GM23248 (cell line): ENCODE measurements at regions not wholly inside any gene's neighbourhood (a gene's known extent, or its start where the extent isn't known, plus 50 kb on each side); places are given as distances from the start of the nearest gene placed in this dataset.

ENCODE experiments used
- DNase-seq: peaks from one replicate; pipeline ENCODE4 v3.0.0-alpha.2; 2015
- H2AFZ ChIP-seq: fragments of 200-600 bp; sonication (generic); 2 replicates; pipeline ENCODE4 v1.6.1; 2016; ENCODE audit warnings: antibody characterized with exemption
- H3F3A ChIP-seq: fragments of 200-600 bp; sonication (generic); 2 replicates; pipeline ENCODE4 v1.6.1; 2016; ENCODE audit warnings: mild to moderate bottlenecking, antibody characterized with exemption, mixed run types; ENCODE audit not compliant: insufficient read depth
- H3K27ac ChIP-seq: fragments of 200-600 bp; sonication (generic); 2 replicates; pipeline ENCODE4 v1.5.1; 2016; ENCODE audit warnings: mild to moderate bottlenecking
- H3K27me3 ChIP-seq: fragments of 200-600 bp; sonication (generic); replicated peaks from 2 replicates; pipeline ENCODE4 v1.6.1; 2016; ENCODE audit warnings: mild to moderate bottlenecking; ENCODE audit not compliant: insufficient read depth
- H3K36me3 ChIP-seq: fragments of 200-600 bp; sonication (generic); 2 replicates; pipeline ENCODE4 v1.6.1; 2016; ENCODE audit warnings: low read depth, mild to moderate bottlenecking
- H3K4me1 ChIP-seq: fragments of 200-600 bp; sonication (generic); 2 replicates; pipeline ENCODE4 v1.6.1; 2016; ENCODE audit warnings: mild to moderate bottlenecking; ENCODE audit not compliant: insufficient read depth
- H3K4me2 ChIP-seq: fragments of 200-600 bp; sonication (generic); one replicate; pipeline ENCODE4 v1.6.1; 2016; ENCODE audit warnings: mild to moderate bottlenecking; ENCODE audit not compliant: unreplicated experiment
- H3K4me3 ChIP-seq: fragments of 200-600 bp; sonication (generic); 2 replicates; pipeline ENCODE4 v1.5.1; 2016; ENCODE audit warnings: mild to moderate bottlenecking
- H3K79me2 ChIP-seq: fragments of 200-600 bp; sonication (generic); 2 replicates; pipeline ENCODE4 v1.6.1; 2016; ENCODE audit warnings: mild to moderate bottlenecking; ENCODE audit not compliant: insufficient read depth
- H3K9ac ChIP-seq: fragments of 200-600 bp; sonication (generic); 2 replicates; pipeline ENCODE4 v1.6.1; 2016; ENCODE audit warnings: mild to moderate bottlenecking
- H3K9me2 ChIP-seq: fragments of 200-600 bp; sonication (generic); 2 replicates; pipeline ENCODE4 v1.6.1; 2016; ENCODE audit warnings: mixed run types, mild to moderate bottlenecking, moderate library complexity; ENCODE audit not compliant: insufficient read depth
- H3K9me3 ChIP-seq: fragments of 200-600 bp; sonication (generic); one replicate; pipeline ENCODE4 v1.6.1; 2017; ENCODE audit warnings: low read depth
- H4K20me1 ChIP-seq: fragments of 200-600 bp; sonication (generic); 2 replicates; pipeline ENCODE4 v1.6.0; 2016; ENCODE audit not compliant: insufficient read depth
- EZH2 ChIP-seq: fragments of 200-600 bp; sonication (generic); IDR thresholded peaks from 2 replicates; pipeline ENCODE4 v1.6.1; 2018; ENCODE audit warnings: antibody characterized with exemption, mild to moderate bottlenecking; ENCODE audit not compliant: insufficient read depth, poor library complexity, severe bottlenecking
- EZH2phosphoT487 ChIP-seq: fragments of 200-600 bp; sonication (generic); IDR thresholded peaks from 2 replicates; pipeline ENCODE4 v1.6.1; 2018; ENCODE audit warnings: antibody characterized with exemption, moderate library complexity, mild to moderate bottlenecking, low read depth; ENCODE audit not compliant: insufficient read depth
- WGBS, 2 experiments: methylation state at CpG; one replicate each; pipeline ENCODE4 v1.1.6; 2015 to 2017; ENCODE audit warnings: low lambda C conversion rate in 2 of 2, low coverage in 1 of 2; ENCODE audit errors: missing lambda C conversion rate in 2 of 2; 5-methylcytosine and 5-hydroxymethylcytosine counted together
- in situ Hi-C: fragments of 300-500 bp; cut with MboI; formaldehyde crosslinking; loops from 2 replicates; pipeline ENCODE4 v1.15.0; 2020

DNA sequence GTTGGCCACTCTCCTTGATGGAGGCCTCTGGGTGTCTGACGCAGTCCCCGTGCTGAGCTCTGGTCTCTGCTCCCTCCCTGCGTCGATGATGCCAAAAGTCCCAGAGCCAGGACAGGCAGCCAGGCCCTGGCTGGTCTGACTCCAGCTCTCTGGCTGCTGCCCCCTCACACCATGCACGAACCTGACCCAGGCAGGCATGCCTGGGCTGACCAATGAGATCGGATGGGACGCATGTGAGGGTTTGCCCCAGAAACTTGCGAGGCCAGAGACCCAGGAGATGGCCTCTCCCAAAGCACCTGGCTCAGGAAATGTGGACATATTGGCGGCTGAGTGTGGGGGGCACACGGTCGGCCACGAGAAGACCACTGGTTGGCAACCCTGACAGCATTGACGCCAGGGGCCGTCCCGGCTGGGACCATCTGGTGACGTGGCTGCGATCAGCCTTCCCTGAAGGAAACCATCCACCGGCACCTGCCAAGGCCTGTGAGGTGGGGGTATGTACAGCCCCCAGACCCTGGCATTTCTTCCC lies 51.2 kb upstream of the FRMD1 start:
- Histone ChIP-seq H3K36me3 (no peaks in the 10 kb centered on the region), H3K9ac (no peak overlapping the region), H3F3A (no peaks in the 10 kb centered on the region), H4K20me1 (no peaks in the 10 kb centered on the region), H3K79me2 (no peaks in the 10 kb centered on the region), H3K4me3 (no peak overlapping the region), H2AFZ (no peak overlapping the region), H3K27me3 (no peaks in the 10 kb centered on the region), H3K9me2 (no peaks in the 10 kb centered on the region), H3K4me2 (no peak overlapping the region), H3K4me1 (peaks cover 3% of the 10 kb centered on the region; the same call in 1 of the 2 replicates), H3K9me3 (no peaks in the 10 kb centered on the region), H3K27ac (no peak overlapping the region)
- no peak for TF ChIP-seq EZH2
- TF ChIP-seq EZH2phosphoT487, result no peak
- no peak for DNase-seq
- in situ Hi-C loops, result no loop called here
- WGBS, 2 experiments, result 62 to 65% methylated on average over 13 to 18 of the region's 18 CpGs

DNA sequence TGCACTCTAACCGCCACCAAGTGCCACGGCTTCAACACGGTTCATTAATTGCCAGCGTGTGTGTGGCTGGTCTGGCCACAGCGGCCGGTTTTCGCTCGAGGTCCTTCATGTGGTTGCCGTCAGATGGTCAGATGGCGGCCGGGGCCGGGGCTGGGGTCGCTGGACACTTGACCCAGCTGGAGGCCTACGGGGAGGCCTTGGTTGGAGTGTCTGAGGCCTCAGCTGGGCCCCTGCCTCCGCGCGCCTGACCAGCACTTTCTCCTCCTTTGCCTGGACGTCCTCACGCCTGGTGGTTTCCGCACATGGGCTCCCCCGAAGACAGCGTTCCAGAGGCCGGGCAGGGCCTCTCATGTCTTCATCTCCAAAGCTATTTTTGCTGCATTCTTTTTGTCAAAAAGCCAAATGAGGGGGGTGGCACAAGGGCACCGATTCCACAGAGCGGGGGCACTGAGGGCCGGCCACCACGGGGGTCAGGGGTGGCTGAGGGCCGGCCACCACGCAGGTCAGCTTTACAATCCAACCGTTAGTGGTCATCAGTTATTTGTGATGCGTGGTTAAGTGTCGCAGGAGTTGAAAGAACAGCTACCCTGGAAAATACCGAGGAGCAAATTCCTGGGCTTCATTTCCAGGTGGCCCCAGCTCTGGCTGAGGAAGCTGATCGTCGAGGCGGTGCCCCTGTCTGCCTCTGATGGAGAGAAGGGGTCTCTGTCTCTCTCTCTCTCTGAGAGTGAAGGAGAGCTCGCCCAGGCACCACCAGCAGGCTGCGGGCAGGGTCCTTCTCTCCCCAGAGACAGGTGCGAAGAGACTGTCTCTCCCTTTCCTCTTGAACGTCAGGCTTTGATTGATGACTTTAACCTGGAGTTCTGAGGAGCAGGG lies 50.5 kb upstream of the FRMD1 start:
- H3K27ac ChIP-seq, result no peak overlapping the region
- no peaks in the 10 kb centered on the region for H3K9me3 ChIP-seq
- no peak overlapping the region for H2AFZ ChIP-seq
- in situ Hi-C loops, result loop anchor here (10.0 kb wide), 1 partner anchor 215 kb away; no protein-coding TSS in a partner anchor
- H3K9ac ChIP-seq, result no peak overlapping the region
- H3K36me3 ChIP-seq, result no peaks in the 10 kb centered on the region
- TF ChIP-seq EZH2, result no peak
- TF ChIP-seq EZH2phosphoT487, result no peak
- H3K79me2 ChIP-seq, result no peaks in the 10 kb centered on the region
- no peak overlapping the region for H3K4me3 ChIP-seq
- H3F3A ChIP-seq, result no peaks in the 10 kb centered on the region
- H4K20me1 ChIP-seq, result no peaks in the 10 kb centered on the region
- no peak overlapping the region for H3K4me2 ChIP-seq
- peaks cover 3% of the 10 kb centered on the region; the same call in 1 of the 2 replicates for H3K4me1 ChIP-seq
- no peak for DNase-seq
- no peaks in the 10 kb centered on the region for H3K9me2 ChIP-seq
- 0 out of 2 replicates have a peak, but pooled peaks cover under 1% of the 10 kb centered on the region for H3K27me3 ChIP-seq
- 90% methylated on average over 31 to 39 of the region's 40 CpGs for WGBS, 2 experiments

DNA sequence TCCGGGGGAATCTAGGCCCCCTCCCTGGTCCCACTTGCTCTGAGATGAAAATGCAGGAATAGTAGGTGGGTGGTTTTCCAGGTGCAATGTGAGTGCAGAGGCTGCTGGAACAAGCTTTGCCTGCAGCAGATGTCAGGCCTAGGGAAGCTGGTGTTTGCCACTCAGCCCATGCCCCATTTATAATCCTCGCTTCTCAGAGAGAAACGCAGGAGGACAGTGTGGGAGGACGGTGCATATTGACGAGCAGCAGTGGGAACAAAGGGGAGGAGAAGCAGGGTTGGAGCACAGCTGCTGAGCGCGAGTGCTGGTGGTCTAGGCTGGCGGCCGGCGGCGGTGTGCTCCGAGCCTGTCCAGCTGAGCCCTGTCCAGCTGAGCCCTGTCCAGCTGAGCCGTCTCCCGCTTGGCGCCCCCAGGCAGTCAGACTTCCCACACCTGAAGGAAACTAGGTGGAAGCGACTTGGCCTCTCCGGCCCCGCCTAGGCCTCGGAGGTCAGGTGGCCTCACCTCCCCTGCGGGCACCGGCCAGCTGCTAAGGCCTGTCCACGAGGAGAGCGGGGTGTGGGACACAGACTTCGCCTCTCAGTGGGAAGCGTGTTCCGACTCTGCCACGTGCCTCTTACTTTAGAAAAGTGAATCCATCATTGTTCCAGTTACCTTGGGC lies 49.7 kb upstream of the FRMD1 start:
- in situ Hi-C loops, result loop anchor here (10.0 kb wide), 1 partner anchor 214 kb away; no protein-coding TSS in a partner anchor
- Histone ChIP-seq H3K9ac (no peak overlapping the region), H3K9me2 (no peaks in the 10 kb centered on the region), H3K27me3 (0 out of 2 replicates have a peak, but pooled peaks cover 7% of the 10 kb centered on the region), H3K4me3 (no peak overlapping the region), H3K36me3 (no peaks in the 10 kb centered on the region), H4K20me1 (no peaks in the 10 kb centered on the region), H2AFZ (no peak overlapping the region), H3K4me2 (no peak overlapping the region), H3K9me3 (no peaks in the 10 kb centered on the region), H3K4me1 (peaks cover 3% of the 10 kb centered on the region; the same call in 1 of the 2 replicates), H3K27ac (no peak overlapping the region), H3K79me2 (no peaks in the 10 kb centered on the region), H3F3A (no peaks in the 10 kb centered on the region)
- DNase-seq, result no peak
- 88 to 92% methylated on average over 26 to 27 of the region's 27 CpGs for WGBS, 2 experiments
- TF ChIP-seq EZH2phosphoT487, result no peak
- no peak for TF ChIP-seq EZH2
